K562 (cell line): ENCODE measurements at regions not wholly inside any gene's neighbourhood (a gene's known extent, or its start where the extent isn't known, plus 50 kb on each side); places are given as distances from the start of the nearest gene placed in this dataset.

ENCODE experiments used
- ATAC-seq: fragments of 200-7000 bp; cut with Tn5 transposase; 3 replicates; pipeline ENCODE4 v1.9.1; 2020; ENCODE audit warnings: moderate library complexity
- BruUV-seq: library from RNA; stranded (reverse); fragments of 400-500 nt; replicated peaks from 2 replicates; lab custom pipeline; 2021; lab: Mats Ljungman, UMichigan
- CTCF ChIA-PET: fragments of 300-600 bp; formaldehyde crosslinking; extraction: SDS; loops from one replicate; lab custom pipeline; 2021; ENCODE audit warnings: low intra/inter-chr PET ratio; lab: Yijun Ruan, JAX
- POLR2A ChIA-PET: fragments of 300-600, 350-650 bp; sonication (Branson Sonifier 250); formaldehyde crosslinking; extraction: SDS; loops from one replicate; lab custom pipeline; 2021; ENCODE audit warnings: antibody characterized with exemption, inconsistent platforms; lab: Yijun Ruan, JAX
- DNase-seq, 4 experiments: peaks; one replicate each; pipeline versions ENCODE4 v3.0.0 to v3.0.0-alpha.2; 2011 to 2018; ENCODE audit warnings: low spot score in 3 of 4, mixed read lengths in 3 of 4; ENCODE audit errors: extremely low read depth in 1 of 4
- FAIRE-seq: peaks from 2 replicates; lab custom pipeline; 2011; peaks lifted over from hg19 to GRCh38; lab: Jason Lieb, UNC
- H2AFZ ChIP-seq: 2 replicates; pipeline ENCODE4 v1.6.0; 2011; ENCODE audit warnings: low read depth, low read length, control low read depth, inconsistent platforms
- H3K27ac ChIP-seq: fragments of 200-600 bp; 3 replicates; pipeline ENCODE4 v1.8.0; 2011; ENCODE audit warnings: low read depth, mild to moderate bottlenecking, control low read depth, inconsistent platforms, low read length, moderate library complexity, mixed read lengths; ENCODE audit errors: extremely low read depth
- H3K27me3 ChIP-seq, 2 experiments: fragments of 300-600 bp in 1 of 2; 2 replicates in 1 of 2; 3 replicates in 1 of 2; pipeline versions ENCODE4 v1.6.0 to v1.8.0; 2011; ENCODE audit warnings: inconsistent platforms in 2 of 2, low read length in 2 of 2, mild to moderate bottlenecking in 1 of 2, mixed read lengths in 1 of 2, moderate library complexity in 1 of 2; ENCODE audit not compliant: control insufficient read depth in 2 of 2, insufficient read depth in 2 of 2
- H3K36me3 ChIP-seq: fragments of 300-600 bp; 3 replicates; pipeline ENCODE4 v1.8.0; 2011; ENCODE audit warnings: mild to moderate bottlenecking, low read length, inconsistent platforms; ENCODE audit not compliant: control insufficient read depth, insufficient read depth
- H3K4me1 ChIP-seq, 2 experiments: fragments of 200-600 bp in 1 of 2; replicated peaks in 1 of 2; 2 replicates in 1 of 2; 3 replicates in 1 of 2; pipeline versions ENCODE4 v1.5.1 to v1.8.0; 2011; ENCODE audit warnings: inconsistent platforms in 2 of 2, low read length in 2 of 2, mild to moderate bottlenecking in 1 of 2, mixed read lengths in 1 of 2, moderate library complexity in 1 of 2; ENCODE audit not compliant: control insufficient read depth in 2 of 2, insufficient read depth in 2 of 2
- H3K4me2 ChIP-seq: 2 replicates; pipeline ENCODE4 v1.6.1; 2011; ENCODE audit warnings: low read length, control low read depth, inconsistent platforms, mixed read lengths; ENCODE audit not compliant: insufficient read depth
- H3K4me3 ChIP-seq: fragments of 200-600 bp; sonication (generic), shearing (Covaris generic); 2 replicates; pipeline ENCODE4 v1.5.1; 2016; ENCODE audit warnings: control low read depth, inconsistent platforms
- H3K79me2 ChIP-seq: fragments of 200-600 bp; 3 replicates; pipeline ENCODE4 v1.8.0; 2011; ENCODE audit warnings: low read length, inconsistent platforms; ENCODE audit not compliant: control insufficient read depth, insufficient read depth
- H3K9ac ChIP-seq, 2 experiments: 2 replicates each; pipeline versions ENCODE4 v1.6.0 to v1.6.1; 2011; ENCODE audit warnings: low read depth in 2 of 2, low read length in 2 of 2, control low read depth in 1 of 2, inconsistent platforms in 1 of 2, mild to moderate bottlenecking in 1 of 2, mixed read lengths in 1 of 2; ENCODE audit not compliant: insufficient read depth in 1 of 2
- H3K9me1 ChIP-seq: one replicate; pipeline ENCODE4 v1.6.0; 2011; ENCODE audit warnings: inconsistent platforms, mild to moderate bottlenecking, low read length, moderate library complexity; ENCODE audit not compliant: control insufficient read depth, insufficient read depth
- H3K9me3 ChIP-seq: replicated peaks from 2 replicates; pipeline ENCODE4 v1.5.1; 2011; ENCODE audit warnings: low read depth, low read length, inconsistent platforms; ENCODE audit not compliant: control insufficient read depth, insufficient read depth
- H4K20me1 ChIP-seq: replicated peaks from 2 replicates; pipeline ENCODE4 v1.6.1; 2011; ENCODE audit warnings: low read length, inconsistent platforms, mixed read lengths; ENCODE audit not compliant: control insufficient read depth, insufficient read depth
- CREB1 ChIP-seq, 2 experiments: sonication (generic) in 1 of 2; formaldehyde crosslinking in 1 of 2; IDR thresholded peaks; 2 replicates each; pipeline versions ENCODE4 v1.6.1 to v1.8.0; 2012 to 2022; ENCODE audit warnings: inconsistent platforms in 1 of 2, mild to moderate bottlenecking in 1 of 2, missing genetic modification reagents in 1 of 2, moderate library complexity in 1 of 2
- DMBX1 ChIP-seq: fragments of 250-450 bp; sonication (Bioruptor Pico); IDR thresholded peaks from 2 replicates; pipeline ENCODE4 v1.8.0; 2022; ENCODE audit warnings: inconsistent platforms, mild to moderate bottlenecking, moderate library complexity, borderline replicate concordance
- ETV1 ChIP-seq: fragments of 450-650 bp; conservative IDR thresholded peaks from 2 replicates; pipeline ENCODE4 v1.6.1; 2016; ENCODE audit warnings: missing genetic modification characterization, control low read depth, low read depth, missing compliant biosample characterization
- MEF2A ChIP-seq: IDR thresholded peaks from 2 replicates; pipeline ENCODE4 v1.6.1; 2011; ENCODE audit warnings: low read depth, mild to moderate bottlenecking, low read length, moderate library complexity; ENCODE audit not compliant: control insufficient read depth
- RBBP5 ChIP-seq: fragments of 200-600 bp; sonication (generic); IDR thresholded peaks from 2 replicates; pipeline ENCODE4 v1.6.1; 2012; ENCODE audit warnings: borderline replicate concordance, mild to moderate bottlenecking, low read length, control low read depth, inconsistent platforms; ENCODE audit not compliant: insufficient read depth, poor library complexity, severe bottlenecking
- RBM15 ChIP-seq: fragments of 200-400 bp; formaldehyde crosslinking; IDR thresholded peaks from 2 replicates; pipeline ENCODE4 v1.6.1; 2018; ENCODE audit warnings: mild to moderate bottlenecking, low read length, moderate library complexity; ENCODE audit not compliant: insufficient read depth
- ZC3H11A ChIP-seq: IDR thresholded peaks from 2 replicates; pipeline ENCODE4 v1.6.1; 2012; ENCODE audit warnings: low read depth, low read length, improper control_type of control experiment
- ZFP1 ChIP-seq: fragments of 450-650 bp; formaldehyde crosslinking; IDR thresholded peaks from 2 replicates; pipeline ENCODE4 v1.4.0; 2020; ENCODE audit warnings: mild to moderate bottlenecking, mixed read lengths
- ZKSCAN8 ChIP-seq: fragments of 200-800 bp; sonication (Bioruptor generic); IDR thresholded peaks from 2 replicates; pipeline ENCODE4 v1.6.1; 2016; ENCODE audit warnings: missing genetic modification characterization, missing compliant biosample characterization
- ZNF217 ChIP-seq: sonication (generic); formaldehyde crosslinking; IDR thresholded peaks from 2 replicates; pipeline ENCODE4 v1.8.0; 2022; ENCODE audit warnings: mild to moderate bottlenecking, missing genetic modification reagents
- ZNF274 ChIP-seq: IDR thresholded peaks from 2 replicates; pipeline ENCODE4 v1.6.1; 2011; ENCODE audit warnings: low read depth, mild to moderate bottlenecking, low read length, moderate library complexity, borderline replicate concordance
- ZNF311 ChIP-seq: fragments of 250-450 bp; sonication (Bioruptor Pico); IDR thresholded peaks from 2 replicates; pipeline ENCODE4 v1.4.0; 2020; ENCODE audit warnings: mild to moderate bottlenecking, moderate library complexity
- WGBS: fragments of 100-300 bp; shearing (Covaris generic); methylation state at CpG from one replicate; pipeline ENCODE4 v1.1.6; 2016; ENCODE audit warnings: low coverage, mixed read lengths; ENCODE audit not compliant: insufficient coverage; ENCODE audit errors: missing lambda C conversion rate; 5-methylcytosine and 5-hydroxymethylcytosine counted together
- in situ Hi-C: fragments of 300-500 bp; cut with MboI; formaldehyde crosslinking; loops from 4 replicates; pipeline ENCODE4 v1.15.0; 2018; ENCODE audit warnings: inconsistent platforms, mixed read lengths
- intact Hi-C: fragments of 100-400 bp; cut with micrococcal nuclease; formaldehyde crosslinking; loops from 2 replicates; pipeline ENCODE4 v1.14.2; 2022
- TF ChIP-seq, protein P1 (sequence below), 3 experiments: IDR thresholded peaks in 2 of 3; conservative IDR thresholded peaks in 1 of 3; 2 replicates each; pipeline ENCODE4 v1.5.1; 2011 to 2012; ENCODE audit warnings: low read length in 3 of 3, mild to moderate bottlenecking in 3 of 3, control low read depth in 2 of 3, improper control_type of control experiment in 1 of 3, inconsistent platforms in 1 of 3, low read depth in 1 of 3, mixed read lengths in 1 of 3, moderate library complexity in 1 of 3; ENCODE audit not compliant: insufficient read depth in 2 of 3

DNA sequence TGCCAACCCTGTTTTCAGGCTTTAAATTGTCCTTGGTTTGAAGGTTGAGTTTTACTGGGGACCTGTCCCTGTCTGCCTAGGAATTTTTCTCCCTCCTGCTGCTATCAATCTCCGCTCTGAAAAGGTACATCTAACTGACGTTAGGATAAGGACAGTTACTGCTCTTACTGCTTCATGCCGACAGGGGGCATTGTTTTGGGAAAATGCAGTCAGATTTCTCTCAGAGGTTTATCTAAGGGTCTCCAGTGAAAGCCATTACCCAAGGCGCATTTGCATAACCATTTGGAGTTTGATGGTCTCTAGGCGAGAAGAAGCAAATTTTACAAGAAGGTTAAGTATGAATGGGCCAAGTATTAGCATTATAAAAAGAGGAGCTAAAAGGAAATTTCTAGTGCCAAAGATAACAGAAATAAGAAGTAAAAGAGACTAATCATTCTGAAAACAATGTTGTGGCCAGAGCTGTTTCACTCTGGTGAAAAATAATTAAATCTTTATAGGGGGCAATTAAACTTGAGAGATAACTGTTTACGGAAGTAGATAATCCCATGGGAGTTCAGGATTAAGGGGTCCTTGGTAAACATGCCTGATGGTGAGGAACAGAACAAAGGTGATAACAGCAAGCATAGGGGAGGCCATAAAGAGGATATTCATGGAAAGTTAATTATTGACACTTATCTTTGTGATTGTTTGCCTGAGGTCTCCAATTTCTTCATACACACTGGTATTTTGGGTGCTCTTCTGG is 605.0 kb downstream of the MTRR start:
- H3K4me1 ChIP-seq = no peaks in the 10 kb centered on the region
- BruUV-seq = no TSS peak
- DNase-seq (peak in 3 of 4 experiments; percentile 14 to 27 (median 27)), ATAC-seq (peak; percentile 49; the same call in 1 of the 3 replicates), FAIRE-seq (no peak)
- H3K36me3 ChIP-seq = no peaks in the 10 kb centered on the region
- no peaks in the 10 kb centered on the region for H3K27me3 ChIP-seq
- in situ Hi-C loops (no loop called here), intact Hi-C loops (no loop called here)
- WGBS = 2% methylated on average over 6 of the region's 6 CpGs
- no peaks in the 10 kb centered on the region for H4K20me1 ChIP-seq
- peaks cover 4% of the 10 kb centered on the region; the same call in 1 of the 2 replicates for H3K9me3 ChIP-seq
- no peak overlapping the region for H3K4me3 ChIP-seq
- no peaks in the 10 kb centered on the region for H3K79me2 ChIP-seq
- no peak for TF ChIP-seq ZNF311 (CRISPR knock-in tag)
- TF ChIP-seq, protein P1, sequence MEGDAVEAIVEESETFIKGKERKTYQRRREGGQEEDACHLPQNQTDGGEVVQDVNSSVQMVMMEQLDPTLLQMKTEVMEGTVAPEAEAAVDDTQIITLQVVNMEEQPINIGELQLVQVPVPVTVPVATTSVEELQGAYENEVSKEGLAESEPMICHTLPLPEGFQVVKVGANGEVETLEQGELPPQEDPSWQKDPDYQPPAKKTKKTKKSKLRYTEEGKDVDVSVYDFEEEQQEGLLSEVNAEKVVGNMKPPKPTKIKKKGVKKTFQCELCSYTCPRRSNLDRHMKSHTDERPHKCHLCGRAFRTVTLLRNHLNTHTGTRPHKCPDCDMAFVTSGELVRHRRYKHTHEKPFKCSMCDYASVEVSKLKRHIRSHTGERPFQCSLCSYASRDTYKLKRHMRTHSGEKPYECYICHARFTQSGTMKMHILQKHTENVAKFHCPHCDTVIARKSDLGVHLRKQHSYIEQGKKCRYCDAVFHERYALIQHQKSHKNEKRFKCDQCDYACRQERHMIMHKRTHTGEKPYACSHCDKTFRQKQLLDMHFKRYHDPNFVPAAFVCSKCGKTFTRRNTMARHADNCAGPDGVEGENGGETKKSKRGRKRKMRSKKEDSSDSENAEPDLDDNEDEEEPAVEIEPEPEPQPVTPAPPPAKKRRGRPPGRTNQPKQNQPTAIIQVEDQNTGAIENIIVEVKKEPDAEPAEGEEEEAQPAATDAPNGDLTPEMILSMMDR (IDR thresholded peaks at IDR 0.05 in 2 of 3, conservative IDR thresholded peaks at IDR 0.05 in 1 of 3; ENCODE audit: insufficient read depth in 2 of 3, low read depth in 1 of 3, low read length in 3 of 3) = peak in 2 of 3 experiments; percentile 29 to 40; a peak in 3 of 6 replicates
- no peak overlapping the region for H2AFZ ChIP-seq
- H3K9ac ChIP-seq = no peak overlapping the region
- H3K4me2 ChIP-seq = no peak overlapping the region
- ChIA-PET POLR2A (no interaction called here), CTCF (no interaction called here)
- H3K9me1 ChIP-seq = no peaks in the 10 kb centered on the region
- H3K27ac ChIP-seq = no peak overlapping the region

DNA sequence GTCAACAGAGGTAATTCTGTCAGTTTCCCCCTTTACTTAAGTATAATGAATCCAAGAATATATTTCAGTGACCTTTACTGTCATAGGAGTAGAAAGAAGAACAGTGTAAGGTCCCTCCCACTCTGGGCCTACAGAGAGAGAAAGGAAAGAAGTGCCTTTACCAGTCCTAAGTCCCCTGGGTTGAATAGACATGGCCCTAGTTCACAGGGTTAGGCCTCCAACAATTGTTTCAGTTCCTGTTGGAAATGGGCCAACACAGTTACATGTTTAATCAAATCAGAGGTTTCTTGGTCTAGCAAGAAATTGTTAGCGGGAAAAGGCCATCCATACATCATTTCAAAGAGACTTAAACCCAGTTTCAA is 605.6 kb downstream of the MTRR start:
- CTCF ChIA-PET = no interaction called here
- no peaks in the 10 kb centered on the region for H3K9me1 ChIP-seq
- H2AFZ ChIP-seq = no peak overlapping the region
- WGBS = 0% methylated on average over 1 of the region's 1 CpG
- H3K36me3 ChIP-seq = no peaks in the 10 kb centered on the region
- H3K27ac ChIP-seq = no peak overlapping the region
- no peak overlapping the region for H3K4me3 ChIP-seq
- no peaks in the 10 kb centered on the region for H3K79me2 ChIP-seq
- POLR2A ChIA-PET = no interaction called here
- ATAC-seq (no peak), DNase-seq (no peak), FAIRE-seq (no peak)
- BruUV-seq = no TSS peak
- no peaks in the 10 kb centered on the region for H4K20me1 ChIP-seq
- in situ Hi-C loops = no loop called here
- peaks cover 4% of the 10 kb centered on the region; the same call in 1 of the 2 replicates for H3K9me3 ChIP-seq
- no peaks in the 10 kb centered on the region for H3K4me1 ChIP-seq
- no peak overlapping the region for H3K4me2 ChIP-seq
- H3K9ac ChIP-seq = no peak overlapping the region
- H3K27me3 ChIP-seq = no peaks in the 10 kb centered on the region
- intact Hi-C loops = no loop called here
- TF ChIP-seq DMBX1 (CRISPR knock-in tag) (no peak), ZC3H11A (no peak), ZNF217 (CRISPR knock-in tag) (no peak), CREB1 (IDR thresholded peaks at IDR 0.05) (no peak), CREB1 (CRISPR knock-in tag; IDR thresholded peaks at IDR 0.05) (no peak), ETV1 (no peak), RBBP5 (no peak), RBM15 (no peak), ZFP1 (CRISPR knock-in tag) (no peak), ZNF274 (no peak), ZKSCAN8 (CRISPR knock-in tag) (no peak), MEF2A (no peak)
